ENCODE measurements at regions not wholly inside any gene's neighbourhood (a gene's known extent, or its start where the extent isn't known, plus 50 kb on each side); places are given as distances from the start of the nearest gene placed in this dataset.

DNA sequence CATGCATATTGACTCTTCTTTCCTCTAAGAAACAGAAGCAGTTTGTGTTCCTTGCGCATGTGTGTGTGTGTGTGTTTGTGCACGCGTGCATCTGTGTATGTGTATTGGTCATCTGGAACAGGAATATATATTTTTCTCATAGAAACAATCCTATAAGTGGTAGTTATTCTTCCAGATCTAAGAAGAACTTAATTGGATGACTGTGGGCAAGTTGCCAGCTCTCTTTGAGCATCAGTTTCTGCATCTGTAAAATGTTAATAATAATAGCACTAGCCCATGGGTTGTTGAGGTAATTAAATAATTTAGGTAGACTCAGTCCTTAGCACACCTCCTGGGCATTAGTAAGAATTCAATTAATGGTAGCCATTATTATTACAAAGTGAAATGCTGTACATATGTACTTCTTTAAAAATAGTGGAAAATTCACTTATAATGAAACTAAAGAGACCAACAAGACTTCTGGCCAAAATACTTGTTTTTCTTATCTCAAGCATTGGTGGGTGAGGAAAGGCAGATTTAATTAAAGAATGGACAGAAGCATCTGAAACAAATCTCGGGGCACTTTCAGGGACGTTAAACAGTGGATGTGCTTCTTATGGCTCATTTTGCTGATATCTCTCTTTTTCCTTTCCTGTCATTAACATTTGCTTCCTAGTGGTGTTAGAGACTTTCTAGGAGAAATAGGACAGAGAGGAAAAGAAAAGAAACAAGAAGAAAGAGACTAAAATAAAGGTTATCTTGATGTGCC, 124.9 kb upstream of the HABP2 start:
- no peak for DNase-seq (ENCODE audit: low read depth)
- TF ChIP-seq, protein P1, sequence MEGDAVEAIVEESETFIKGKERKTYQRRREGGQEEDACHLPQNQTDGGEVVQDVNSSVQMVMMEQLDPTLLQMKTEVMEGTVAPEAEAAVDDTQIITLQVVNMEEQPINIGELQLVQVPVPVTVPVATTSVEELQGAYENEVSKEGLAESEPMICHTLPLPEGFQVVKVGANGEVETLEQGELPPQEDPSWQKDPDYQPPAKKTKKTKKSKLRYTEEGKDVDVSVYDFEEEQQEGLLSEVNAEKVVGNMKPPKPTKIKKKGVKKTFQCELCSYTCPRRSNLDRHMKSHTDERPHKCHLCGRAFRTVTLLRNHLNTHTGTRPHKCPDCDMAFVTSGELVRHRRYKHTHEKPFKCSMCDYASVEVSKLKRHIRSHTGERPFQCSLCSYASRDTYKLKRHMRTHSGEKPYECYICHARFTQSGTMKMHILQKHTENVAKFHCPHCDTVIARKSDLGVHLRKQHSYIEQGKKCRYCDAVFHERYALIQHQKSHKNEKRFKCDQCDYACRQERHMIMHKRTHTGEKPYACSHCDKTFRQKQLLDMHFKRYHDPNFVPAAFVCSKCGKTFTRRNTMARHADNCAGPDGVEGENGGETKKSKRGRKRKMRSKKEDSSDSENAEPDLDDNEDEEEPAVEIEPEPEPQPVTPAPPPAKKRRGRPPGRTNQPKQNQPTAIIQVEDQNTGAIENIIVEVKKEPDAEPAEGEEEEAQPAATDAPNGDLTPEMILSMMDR (IDR thresholded peaks at IDR 0.05; ENCODE audit: insufficient read depth, low read depth, low read length, missing control alignments) = no peak

DNA sequence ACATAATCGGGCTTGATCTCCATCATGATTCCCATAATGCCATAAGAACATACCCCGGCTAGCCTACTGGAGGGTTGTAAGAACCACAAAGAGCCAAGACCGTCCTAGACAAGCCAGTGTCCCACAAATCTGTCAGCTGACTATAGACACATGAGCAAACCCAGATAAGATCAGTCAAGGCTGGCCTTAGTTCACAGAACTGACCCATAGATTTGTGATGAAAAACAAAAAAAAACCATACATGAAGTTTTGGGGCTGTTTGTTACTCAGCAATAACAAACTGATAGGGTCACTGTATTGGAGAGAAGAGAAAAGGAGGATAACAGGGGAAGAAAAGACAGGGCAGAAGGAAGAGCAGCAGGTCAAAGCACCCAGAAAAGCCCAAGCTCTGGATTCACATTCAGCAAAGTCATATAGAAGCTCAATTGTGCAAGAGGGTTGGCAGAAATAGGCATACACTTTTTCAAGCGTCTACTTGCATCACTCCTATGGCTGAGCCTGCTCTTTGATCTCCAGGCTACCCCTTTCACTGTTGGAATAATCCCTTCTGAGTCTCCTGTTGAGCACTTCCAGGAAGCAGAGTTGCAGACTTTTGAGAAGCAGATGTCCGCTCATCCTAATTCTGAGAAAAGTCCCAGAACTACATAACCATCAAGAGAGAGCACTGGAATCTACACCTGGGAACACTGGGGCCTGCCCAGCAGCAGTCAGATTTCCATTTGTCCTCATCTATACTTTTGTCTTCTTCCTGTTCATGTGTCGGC, 122.0 kb upstream of the HABP2 start:
- H3K4me3 ChIP-seq (ENCODE audit: low read depth, low read length) = no peak overlapping the region
- TF ChIP-seq, protein P1 (IDR thresholded peaks at IDR 0.05; ENCODE audit: insufficient read depth, low read depth, low read length, missing control alignments) = no peak
- no peak for DNase-seq (ENCODE audit: low read depth)

More for the DNA sequence above, 124.9 kb upstream of the HABP2 start:
- H3K4me3 ChIP-seq (ENCODE audit: low read depth, low read length) = no peak overlapping the region

DNA sequence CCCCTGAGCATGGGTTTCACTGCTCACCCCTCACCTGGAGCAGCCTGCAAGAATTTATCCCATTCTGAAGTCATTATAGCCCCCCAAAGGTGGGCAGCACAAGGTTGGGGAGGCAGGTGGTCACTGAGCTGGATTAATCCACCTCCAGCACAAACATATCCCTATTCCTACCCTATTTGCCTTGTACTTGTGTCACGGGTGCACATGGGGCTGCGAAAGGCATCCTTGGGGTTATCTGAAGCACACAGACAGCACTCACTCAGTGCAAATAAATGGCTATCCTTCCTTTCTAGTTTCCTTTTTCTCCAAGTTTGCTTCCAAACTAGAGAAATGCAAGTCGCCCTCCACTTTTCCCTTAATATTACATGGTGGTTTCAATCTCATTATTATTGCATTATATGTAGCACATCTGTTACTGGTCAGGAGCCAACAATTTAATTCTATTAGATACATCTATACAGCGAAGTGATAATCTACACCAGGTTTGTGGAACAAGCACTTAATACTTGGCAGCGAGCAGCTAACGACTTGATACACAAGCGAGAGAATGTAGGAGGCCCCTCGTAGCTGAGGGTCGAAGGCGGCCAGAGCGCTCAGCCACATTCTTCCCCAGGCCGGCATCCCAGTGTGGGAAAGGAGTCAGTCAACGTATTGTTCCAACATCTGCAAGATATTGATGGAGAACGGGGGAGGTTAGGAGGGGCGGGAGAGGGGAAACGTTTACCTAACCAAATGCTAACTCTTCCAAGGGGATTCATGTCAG, 121.3 kb upstream of the HABP2 start:
- TF ChIP-seq, protein P1 (IDR thresholded peaks at IDR 0.05; ENCODE audit: insufficient read depth, low read depth, low read length, missing control alignments) = no peak
- no peak for DNase-seq (ENCODE audit: low read depth)

DNA sequence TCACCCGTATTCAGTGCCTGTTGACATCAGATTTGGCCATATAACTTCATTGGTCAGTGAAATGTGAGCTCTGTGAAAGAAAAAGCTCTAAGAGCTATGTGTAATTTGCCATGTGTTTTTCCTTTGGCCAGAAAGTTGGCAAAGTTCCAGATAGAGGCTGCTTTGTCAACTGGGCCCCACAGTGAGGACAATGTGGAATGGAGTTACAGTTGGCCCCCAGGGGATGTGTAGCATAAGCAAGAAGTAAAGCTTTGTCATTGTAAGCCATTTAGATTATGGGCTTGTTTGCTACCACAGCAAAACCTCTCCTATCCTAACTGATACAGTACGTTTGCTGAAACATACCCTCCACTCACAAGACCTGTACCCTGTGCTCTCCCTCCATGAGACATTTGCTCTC, 119.1 kb upstream of the HABP2 start:
- DNase-seq (ENCODE audit: low read depth) = no peak
- no peak overlapping the region for H3K4me3 ChIP-seq (ENCODE audit: low read depth, low read length)
- TF ChIP-seq, protein P1 (IDR thresholded peaks at IDR 0.05; ENCODE audit: insufficient read depth, low read depth, low read length, missing control alignments) = no peak

More for the DNA sequence above, 121.3 kb upstream of the HABP2 start:
- no peak overlapping the region for H3K4me3 ChIP-seq (ENCODE audit: low read depth, low read length)

DNA sequence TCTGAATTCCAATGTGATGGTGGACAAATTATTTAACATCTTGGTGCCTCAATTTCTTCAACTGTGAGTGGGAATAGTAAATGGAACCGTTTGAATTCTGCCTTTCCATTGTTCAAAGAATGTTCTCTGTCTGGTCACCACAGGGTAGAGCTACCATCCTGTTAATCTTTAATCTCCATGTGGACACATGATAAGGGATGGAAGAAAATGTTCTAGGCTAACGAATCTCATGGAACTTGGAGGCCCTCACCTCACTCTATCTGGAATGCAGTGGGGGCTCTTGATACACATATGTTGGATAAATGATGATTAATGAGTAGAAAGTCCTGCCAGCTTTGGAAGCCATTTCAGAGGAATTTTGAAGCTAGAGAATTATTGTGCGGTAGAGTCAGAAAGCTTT, 118.5 kb upstream of the HABP2 start:
- H3K4me3 ChIP-seq (ENCODE audit: low read depth, low read length) = no peak overlapping the region
- DNase-seq (ENCODE audit: low read depth) = no peak
- TF ChIP-seq, protein P1 (IDR thresholded peaks at IDR 0.05; ENCODE audit: insufficient read depth, low read depth, low read length, missing control alignments) = no peak

DNA sequence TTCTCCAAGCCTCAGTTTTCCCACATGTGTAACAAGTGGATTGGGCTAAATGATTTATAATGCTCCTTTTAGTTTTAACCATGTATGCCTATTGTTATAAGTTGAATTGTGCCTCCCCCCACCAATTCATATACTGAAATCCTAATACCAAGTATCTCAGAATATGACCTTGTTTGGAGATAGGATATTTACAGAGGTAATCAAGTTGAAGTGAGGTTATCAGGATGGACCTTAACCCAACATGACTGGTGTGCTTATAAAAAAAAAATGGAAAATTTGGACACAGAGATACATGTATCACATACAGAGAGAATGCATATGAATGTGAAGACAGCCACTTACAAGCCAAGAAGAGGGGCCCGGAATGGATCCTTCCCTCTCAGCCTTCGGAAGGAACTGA, 117.9 kb upstream of the HABP2 start:
- no peak for DNase-seq (ENCODE audit: low read depth)
- no peak overlapping the region for H3K4me3 ChIP-seq (ENCODE audit: low read depth, low read length)
- TF ChIP-seq, protein P1 (IDR thresholded peaks at IDR 0.05; ENCODE audit: insufficient read depth, low read depth, low read length, missing control alignments) = no peak

Measured in GM12865 (cell line).